ENCODE measurements at regions not wholly inside any gene's neighbourhood (a gene's known extent, or its start where the extent isn't known, plus 50 kb on each side); places are given as distances from the start of the nearest gene placed in this dataset.

GRCh38 chr4:3676196-3676595 lies 90.0 kb upstream of the ADRA2C start:
- Mint-ChIP-seq H3K27me3 (peaks cover 19% of the 10 kb centered on the region), H3K9me3 (peaks cover 2% of the 10 kb centered on the region), H3K36me3 (ENCODE audit: low read depth) (no peaks in the 10 kb centered on the region), H3K4me1 (ENCODE audit: low read depth) (no peaks in the 10 kb centered on the region), H3K27ac (no peak overlapping the region), H3K4me3 (no peak overlapping the region)
- Histone ChIP-seq H3K27me3 (ENCODE audit: control insufficient read depth in 1 of 2, insufficient read depth in 2 of 2, low read length in 2 of 2) (peaks cover 5 to 13% of the 10 kb centered on the region in 2 experiments), H3K27ac (ENCODE audit: low read depth in 1 of 2, low read length in 2 of 2) (no peak overlapping the region), H3K36me3 (ENCODE audit: insufficient read depth, low read length) (no peaks in the 10 kb centered on the region), H3K4me3 (ENCODE audit: low read length) (no peak overlapping the region), H3K4me1 (ENCODE audit: insufficient read depth, low read length) (no peaks in the 10 kb centered on the region), H3K9me3 (ENCODE audit: control insufficient read depth in 1 of 2, insufficient read depth in 1 of 2, low read length in 2 of 2) (peaks cover 0 to 11% of the 10 kb centered on the region in 2 experiments)
- DNase-seq (no peak), ATAC-seq (ENCODE audit: poor library complexity) (no peak)
- CTCF ChIA-PET = no interaction called here
- TF ChIP-seq CTCF (IDR thresholded peaks at IDR 0.05) = no peak
- intact Hi-C loops (cut with DNase I, micrococcal nuclease) = no loop called here
- POLR2A ChIA-PET = no interaction called here

- H3K27me3 Mint-ChIP-seq = peaks cover 19% of the 10 kb centered on the region
- DNase-seq = no peak
- H3K4me1 Mint-ChIP-seq (ENCODE audit: low read depth) = no peaks in the 10 kb centered on the region
- H3K9me3 Mint-ChIP-seq = peaks cover 2% of the 10 kb centered on the region
- no peak for TF ChIP-seq CTCF (IDR thresholded peaks at IDR 0.05)
- ChIA-PET CTCF (no interaction called here), POLR2A (no interaction called here)
- no peak overlapping the region for H3K4me3 ChIP-seq (ENCODE audit: low read length)
- intact Hi-C loops (cut with DNase I, micrococcal nuclease) = no loop called here
- no peaks in the 10 kb centered on the region for H3K36me3 Mint-ChIP-seq (ENCODE audit: low read depth)
- H3K27me3 ChIP-seq (ENCODE audit: control insufficient read depth in 1 of 2, insufficient read depth in 2 of 2, low read length in 2 of 2) = peaks cover 5 to 13% of the 10 kb centered on the region in 2 experiments
- H3K27ac ChIP-seq (ENCODE audit: low read depth in 1 of 2, low read length in 2 of 2) = no peak overlapping the region
- no peak overlapping the region for H3K4me3 Mint-ChIP-seq
- no peaks in the 10 kb centered on the region for H3K36me3 ChIP-seq (ENCODE audit: insufficient read depth, low read length)
- peaks cover 0 to 16% of the 10 kb centered on the region in 2 experiments for H3K9me3 ChIP-seq (ENCODE audit: control insufficient read depth in 1 of 2, insufficient read depth in 1 of 2, low read length in 2 of 2)
- no peak for ATAC-seq (ENCODE audit: poor library complexity)
- no peaks in the 10 kb centered on the region for H3K4me1 ChIP-seq (ENCODE audit: insufficient read depth, low read length)
- no peak overlapping the region for H3K27ac Mint-ChIP-seq
Measured at GRCh38 chr4:3675251-3676115, 90.7 kb upstream of the ADRA2C start.

GRCh38 chr4:3674479-3674851 lies 91.7 kb upstream of the ADRA2C start:
- Mint-ChIP-seq H3K27ac (no peak overlapping the region), H3K4me3 (no peak overlapping the region), H3K27me3 (peaks cover 19% of the 10 kb centered on the region), H3K36me3 (ENCODE audit: low read depth) (no peaks in the 10 kb centered on the region), H3K9me3 (peaks cover 2% of the 10 kb centered on the region), H3K4me1 (ENCODE audit: low read depth) (no peaks in the 10 kb centered on the region)
- intact Hi-C loops (cut with DNase I, micrococcal nuclease) = no loop called here
- ATAC-seq (ENCODE audit: poor library complexity) (no peak), DNase-seq (no peak)
- TF ChIP-seq CTCF (IDR thresholded peaks at IDR 0.05) = no peak
- Histone ChIP-seq H3K27me3 (ENCODE audit: control insufficient read depth in 1 of 2, insufficient read depth in 2 of 2, low read length in 2 of 2) (peaks cover 5 to 13% of the 10 kb centered on the region in 2 experiments), H3K4me1 (ENCODE audit: insufficient read depth, low read length) (no peaks in the 10 kb centered on the region), H3K9me3 (ENCODE audit: control insufficient read depth in 1 of 2, insufficient read depth in 1 of 2, low read length in 2 of 2) (peaks cover 0 to 16% of the 10 kb centered on the region in 2 experiments), H3K36me3 (ENCODE audit: insufficient read depth, low read length) (no peaks in the 10 kb centered on the region), H3K4me3 (ENCODE audit: low read length) (no peak overlapping the region), H3K27ac (ENCODE audit: low read depth in 1 of 2, low read length in 2 of 2) (no peak overlapping the region)
- ChIA-PET POLR2A (no interaction called here), CTCF (no interaction called here)
